IMR-90 (cell line): ENCODE measurements at regions not wholly inside any gene's neighbourhood (a gene's known extent, or its start where the extent isn't known, plus 50 kb on each side); places are given as distances from the start of the nearest gene placed in this dataset.

Source experiments
- ATAC-seq: fragments of 200-7000 bp; cut with Tn5 transposase; 2 replicates; pipeline ENCODE4 v1.9.1; 2020; ENCODE audit warnings: low read depth, mild to moderate bottlenecking, moderate library complexity
- BruUV-seq: library from RNA; stranded (reverse); fragments of 400-500 nt; replicated peaks from 2 replicates; lab custom pipeline; 2021; lab: Mats Ljungman, UMichigan
- CTCF ChIA-PET: fragments of 300-600 bp; formaldehyde crosslinking; extraction: SDS; loops from one replicate; lab custom pipeline; 2021; ENCODE audit warnings: antibody characterized with exemption; lab: Yijun Ruan, JAX
- POLR2A ChIA-PET: fragments of 300-600 bp; sonication (Branson Sonifier 250); formaldehyde crosslinking; loops from one replicate; lab custom pipeline; 2022; ENCODE audit warnings: antibody characterized with exemption; ENCODE audit not compliant: unreplicated experiment; lab: Charles Lee
- DNase-seq: peaks from one replicate; pipeline ENCODE4 v3.0.0; 2013
- H2AFZ ChIP-seq: replicated peaks from 2 replicates; pipeline ENCODE3; 2013; ENCODE audit warnings: low read length, mild to moderate bottlenecking; ENCODE audit not compliant: poor library complexity
- H2AK5ac ChIP-seq: 2 replicates; pipeline ENCODE4 v1.6.1; 2013; ENCODE audit warnings: low read depth, low read length, inconsistent platforms
- H2AK9ac ChIP-seq: replicated peaks from 2 replicates; pipeline ENCODE3; 2013; ENCODE audit warnings: mild to moderate bottlenecking, low read depth, low read length, moderate library complexity; ENCODE audit not compliant: poor library complexity
- H2BK120ac ChIP-seq: 2 replicates; pipeline ENCODE4 v1.6.1; 2013; ENCODE audit warnings: low read depth, low read length, inconsistent platforms
- H2BK15ac ChIP-seq: 3 replicates; pipeline ENCODE4 v1.6.1; 2013; ENCODE audit warnings: low read depth, low read length, inconsistent platforms
- H2BK20ac ChIP-seq: 2 replicates; pipeline ENCODE4 v1.6.1; 2013; ENCODE audit warnings: low read depth, mild to moderate bottlenecking, inconsistent platforms, low read length, moderate library complexity
- H2BK5ac ChIP-seq: 2 replicates; pipeline ENCODE4 v1.6.1; 2013; ENCODE audit warnings: mild to moderate bottlenecking, low read depth, low read length, inconsistent platforms; ENCODE audit not compliant: poor library complexity, severe bottlenecking
- H3K14ac ChIP-seq: replicated peaks from 2 replicates; pipeline ENCODE4 v1.6.1; 2013; ENCODE audit warnings: low read depth, low read length, inconsistent platforms
- H3K18ac ChIP-seq: 2 replicates; pipeline ENCODE4 v1.6.1; 2013; ENCODE audit warnings: low read depth, low read length, control low read depth
- H3K23ac ChIP-seq: 2 replicates; pipeline ENCODE4 v1.6.1; 2013; ENCODE audit warnings: low read depth, low read length, inconsistent platforms
- H3K27ac ChIP-seq: 2 replicates; pipeline ENCODE4 v1.5.1; 2013; ENCODE audit warnings: mild to moderate bottlenecking, control low read depth, low read length; ENCODE audit not compliant: insufficient read depth
- H3K27me3 ChIP-seq: 2 replicates; pipeline ENCODE4 v1.6.1; 2013; ENCODE audit warnings: low read length; ENCODE audit not compliant: control insufficient read depth, insufficient read depth
- H3K36me3 ChIP-seq: 2 replicates; pipeline ENCODE4 v1.6.1; 2013; ENCODE audit warnings: low read length, mixed read lengths; ENCODE audit not compliant: control insufficient read depth, insufficient read depth
- H3K4ac ChIP-seq: 2 replicates; pipeline ENCODE4 v1.6.1; 2013; ENCODE audit warnings: low read depth, low read length, inconsistent platforms
- H3K4me1 ChIP-seq: 2 replicates; pipeline ENCODE4 v1.6.1; 2013; ENCODE audit warnings: low read length, mixed read lengths; ENCODE audit not compliant: control insufficient read depth, insufficient read depth
- H3K4me2 ChIP-seq: 2 replicates; pipeline ENCODE4 v1.6.1; 2013; ENCODE audit warnings: low read depth, mild to moderate bottlenecking, control low read depth, low read length, moderate library complexity
- H3K4me3 ChIP-seq: 2 replicates; pipeline ENCODE4 v1.5.1; 2013; ENCODE audit warnings: low read depth, mild to moderate bottlenecking, control low read depth, low read length, moderate library complexity; ENCODE audit not compliant: insufficient read depth
- H3K56ac ChIP-seq: 2 replicates; pipeline ENCODE4 v1.6.1; 2013; ENCODE audit warnings: low read length, inconsistent platforms; ENCODE audit not compliant: insufficient read depth; ENCODE audit errors: extremely low read depth
- H3K79me1 ChIP-seq, 2 experiments: 2 replicates each; pipeline ENCODE4 v1.6.1; 2013; ENCODE audit warnings: low read length in 2 of 2, inconsistent platforms in 1 of 2, low read depth in 1 of 2
- H3K9ac ChIP-seq: 2 replicates; pipeline ENCODE4 v1.6.1; 2013; ENCODE audit warnings: low read depth, low read length, control low read depth
- H3K9me1 ChIP-seq: 2 replicates; pipeline ENCODE4 v1.6.1; 2013; ENCODE audit warnings: low read length, inconsistent platforms; ENCODE audit not compliant: insufficient read depth
- H3K9me3 ChIP-seq: 2 replicates; pipeline ENCODE4 v1.6.1; 2013; ENCODE audit warnings: low read length; ENCODE audit not compliant: control insufficient read depth, insufficient read depth
- H4K20me1 ChIP-seq: 2 replicates; pipeline ENCODE4 v1.6.1; 2013; ENCODE audit warnings: low read length, inconsistent platforms; ENCODE audit not compliant: insufficient read depth
- H4K5ac ChIP-seq: 2 replicates; pipeline ENCODE4 v1.6.1; 2013; ENCODE audit warnings: mild to moderate bottlenecking, low read depth, low read length, control low read depth
- H4K8ac ChIP-seq, 2 experiments: 2 replicates each; pipeline ENCODE4 v1.6.1; 2013; ENCODE audit warnings: low read depth in 2 of 2, low read length in 2 of 2, control low read depth in 1 of 2, inconsistent platforms in 1 of 2
- H4K91ac ChIP-seq: 2 replicates; pipeline ENCODE4 v1.6.1; 2013; ENCODE audit warnings: low read depth, low read length, inconsistent platforms; ENCODE audit not compliant: insufficient read depth
- BHLHE40 ChIP-seq: fragments of 150-350 bp; IDR thresholded peaks from 2 replicates; pipeline ENCODE4 v1.6.1; 2016; ENCODE audit warnings: mild to moderate bottlenecking, low read depth, low read length
- CEBPB ChIP-seq: IDR thresholded peaks from 2 replicates; pipeline ENCODE4 v1.6.1; 2012; ENCODE audit warnings: low read depth, low read length, improper control_type of control experiment
- CHD1 ChIP-seq: IDR thresholded peaks from 2 replicates; pipeline ENCODE4 v1.6.1; 2012; ENCODE audit warnings: low read depth, low read length, improper control_type of control experiment
- FOS ChIP-seq: fragments of 150-350 bp; IDR thresholded peaks from 2 replicates; pipeline ENCODE4 v1.6.1; 2016; ENCODE audit warnings: low read depth, low read length
- MAFK ChIP-seq: IDR thresholded peaks from 2 replicates; pipeline ENCODE4 v1.6.1; 2012; ENCODE audit warnings: low read depth, low read length, improper control_type of control experiment
- MAZ ChIP-seq: IDR thresholded peaks from 2 replicates; pipeline ENCODE4 v1.6.1; 2012; ENCODE audit warnings: low read depth, mild to moderate bottlenecking, low read length, improper control_type of control experiment, moderate library complexity, borderline replicate concordance
- MXI1 ChIP-seq: IDR thresholded peaks from 2 replicates; pipeline ENCODE4 v1.6.1; 2012; ENCODE audit warnings: low read depth, mild to moderate bottlenecking, low read length, moderate library complexity, borderline replicate concordance
- NFE2L2 ChIP-seq: fragments of 150-350 bp; IDR thresholded peaks from 2 replicates; pipeline ENCODE4 v1.6.1; 2016; ENCODE audit warnings: low read depth, mild to moderate bottlenecking, low read length
- POLR2A ChIP-seq: IDR thresholded peaks from 2 replicates; pipeline ENCODE4 v1.6.1; 2012; ENCODE audit warnings: mild to moderate bottlenecking, low read depth, low read length
- RAD21 ChIP-seq: IDR thresholded peaks from 2 replicates; pipeline ENCODE4 v1.6.1; 2012; ENCODE audit warnings: low read length, improper control_type of control experiment
- RFX5 ChIP-seq: IDR thresholded peaks from 2 replicates; pipeline ENCODE4 v1.8.0; 2012; ENCODE audit warnings: low read depth, mild to moderate bottlenecking, low read length, moderate library complexity
- SMC3 ChIP-seq: fragments of 150-350 bp; IDR thresholded peaks from 2 replicates; pipeline ENCODE4 v1.6.1; 2016; ENCODE audit warnings: low read depth, mild to moderate bottlenecking, antibody characterized with exemption, low read length, moderate library complexity
- WGBS, 2 experiments: methylation state at CpG; one replicate each; pipeline versions ENCODE4 v1.1.5 to v1.1.7; 2013; ENCODE audit warnings: missing lambda C conversion rate in 2 of 2; ENCODE audit not compliant: insufficient read length in 1 of 2; ENCODE audit errors: extremely low coverage in 2 of 2; 5-methylcytosine and 5-hydroxymethylcytosine counted together
- dilution Hi-C: fragments of 300-500 bp; cut with HindIII; formaldehyde crosslinking; loops from one replicate; pipeline ENCODE4 v1.14.3; 2018; ENCODE audit warnings: low sequenced_read_pairs; ENCODE audit not compliant: unreplicated experiment
- in situ Hi-C: fragments of 300-500 bp; cut with MboI; formaldehyde crosslinking; loops from 3 replicates; pipeline ENCODE4 v1.14.3; 2019; ENCODE audit warnings: low sequenced_read_pairs, inconsistent platforms, mixed read lengths
- intact Hi-C: fragments of 100-400 bp; cut with micrococcal nuclease; formaldehyde crosslinking; loops from 2 replicates; pipeline ENCODE4 v1.10.0; 2022
- TF ChIP-seq, protein P1 (sequence below): conservative IDR thresholded peaks from 2 replicates; pipeline ENCODE4 v1.5.1; 2012; ENCODE audit warnings: mild to moderate bottlenecking, low read depth, low read length, improper control_type of control experiment
- TF ChIP-seq, protein P2 (sequence below): fragments of 150-350 bp; IDR thresholded peaks from 2 replicates; pipeline ENCODE4 v1.6.1; 2016; ENCODE audit warnings: low read depth, mild to moderate bottlenecking, low read length, moderate library complexity, borderline replicate concordance
- TF ChIP-seq, protein P3 (sequence below): fragments of 150-350 bp; IDR thresholded peaks from 2 replicates; pipeline ENCODE4 v1.6.1; 2017; ENCODE audit warnings: mild to moderate bottlenecking, antibody characterized with exemption, low read length, low read depth

DNA sequence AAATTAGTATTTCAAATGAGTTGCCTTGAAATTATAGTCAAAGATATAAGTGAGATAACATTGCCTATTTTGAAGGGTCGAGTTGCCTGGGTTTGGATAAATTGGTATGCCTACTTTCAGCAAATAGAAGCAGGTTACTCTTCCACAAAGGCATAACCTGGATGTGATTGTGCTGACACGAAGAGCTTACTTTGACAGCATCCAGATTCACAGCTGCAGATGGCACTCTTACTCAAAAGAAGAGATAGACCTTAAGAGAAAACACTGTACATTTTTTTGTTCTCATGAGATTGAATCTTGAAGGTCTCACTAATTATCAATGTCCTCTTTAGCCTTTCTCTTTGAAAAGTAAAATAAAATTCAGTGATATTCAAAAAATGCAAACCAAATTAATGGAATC is 1338.7 kb downstream of the REEP3 start:
- Histone ChIP-seq H3K4me3 (no peak overlapping the region), H3K9ac (no peak overlapping the region), H3K79me1 (no peaks in the 10 kb centered on the region), H3K27ac (no peak overlapping the region), H3K4ac (no peak overlapping the region), H2AK9ac (no peak overlapping the region), H2BK20ac (no peak overlapping the region), H4K91ac (no peak overlapping the region), H3K36me3 (no peaks in the 10 kb centered on the region), H2AK5ac (no peak overlapping the region), H3K56ac (no peak overlapping the region), H3K23ac (no peak overlapping the region), H2BK15ac (no peak overlapping the region), H2BK5ac (no peak overlapping the region), H4K5ac (no peak overlapping the region), H4K8ac (no peak overlapping the region), H2AFZ (no peak overlapping the region), H2BK120ac (no peak overlapping the region), H3K4me2 (no peak overlapping the region), H3K9me3 (peaks cover 2% of the 10 kb centered on the region), H3K4me1 (no peaks in the 10 kb centered on the region), H4K20me1 (no peaks in the 10 kb centered on the region), H3K27me3 (no peaks in the 10 kb centered on the region), H3K14ac (no peak overlapping the region), H3K9me1 (no peaks in the 10 kb centered on the region), H3K18ac (no peak overlapping the region)
- dilution Hi-C loops: no loop called here
- no peak for ATAC-seq
- CTCF ChIA-PET: no interaction called here
- POLR2A ChIA-PET: no interaction called here
- intact Hi-C loops: no loop called here
- in situ Hi-C loops: no loop called here
- no peak for TF ChIP-seq RFX5
- no peak for TF ChIP-seq SMC3
- TF ChIP-seq, protein P1, sequence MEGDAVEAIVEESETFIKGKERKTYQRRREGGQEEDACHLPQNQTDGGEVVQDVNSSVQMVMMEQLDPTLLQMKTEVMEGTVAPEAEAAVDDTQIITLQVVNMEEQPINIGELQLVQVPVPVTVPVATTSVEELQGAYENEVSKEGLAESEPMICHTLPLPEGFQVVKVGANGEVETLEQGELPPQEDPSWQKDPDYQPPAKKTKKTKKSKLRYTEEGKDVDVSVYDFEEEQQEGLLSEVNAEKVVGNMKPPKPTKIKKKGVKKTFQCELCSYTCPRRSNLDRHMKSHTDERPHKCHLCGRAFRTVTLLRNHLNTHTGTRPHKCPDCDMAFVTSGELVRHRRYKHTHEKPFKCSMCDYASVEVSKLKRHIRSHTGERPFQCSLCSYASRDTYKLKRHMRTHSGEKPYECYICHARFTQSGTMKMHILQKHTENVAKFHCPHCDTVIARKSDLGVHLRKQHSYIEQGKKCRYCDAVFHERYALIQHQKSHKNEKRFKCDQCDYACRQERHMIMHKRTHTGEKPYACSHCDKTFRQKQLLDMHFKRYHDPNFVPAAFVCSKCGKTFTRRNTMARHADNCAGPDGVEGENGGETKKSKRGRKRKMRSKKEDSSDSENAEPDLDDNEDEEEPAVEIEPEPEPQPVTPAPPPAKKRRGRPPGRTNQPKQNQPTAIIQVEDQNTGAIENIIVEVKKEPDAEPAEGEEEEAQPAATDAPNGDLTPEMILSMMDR: no peak
- no peak for TF ChIP-seq BHLHE40
- TF ChIP-seq, protein P2, sequence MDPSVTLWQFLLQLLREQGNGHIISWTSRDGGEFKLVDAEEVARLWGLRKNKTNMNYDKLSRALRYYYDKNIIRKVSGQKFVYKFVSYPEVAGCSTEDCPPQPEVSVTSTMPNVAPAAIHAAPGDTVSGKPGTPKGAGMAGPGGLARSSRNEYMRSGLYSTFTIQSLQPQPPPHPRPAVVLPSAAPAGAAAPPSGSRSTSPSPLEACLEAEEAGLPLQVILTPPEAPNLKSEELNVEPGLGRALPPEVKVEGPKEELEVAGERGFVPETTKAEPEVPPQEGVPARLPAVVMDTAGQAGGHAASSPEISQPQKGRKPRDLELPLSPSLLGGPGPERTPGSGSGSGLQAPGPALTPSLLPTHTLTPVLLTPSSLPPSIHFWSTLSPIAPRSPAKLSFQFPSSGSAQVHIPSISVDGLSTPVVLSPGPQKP: no peak
- no peak for TF ChIP-seq NFE2L2
- TF ChIP-seq CEBPB: no peak
- no peak for TF ChIP-seq CHD1
- no peak for TF ChIP-seq FOS
- TF ChIP-seq MXI1: no peak
- TF ChIP-seq, protein P3, sequence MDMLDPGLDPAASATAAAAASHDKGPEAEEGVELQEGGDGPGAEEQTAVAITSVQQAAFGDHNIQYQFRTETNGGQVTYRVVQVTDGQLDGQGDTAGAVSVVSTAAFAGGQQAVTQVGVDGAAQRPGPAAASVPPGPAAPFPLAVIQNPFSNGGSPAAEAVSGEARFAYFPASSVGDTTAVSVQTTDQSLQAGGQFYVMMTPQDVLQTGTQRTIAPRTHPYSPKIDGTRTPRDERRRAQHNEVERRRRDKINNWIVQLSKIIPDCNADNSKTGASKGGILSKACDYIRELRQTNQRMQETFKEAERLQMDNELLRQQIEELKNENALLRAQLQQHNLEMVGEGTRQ: no peak
- no peak for TF ChIP-seq POLR2A
- TF ChIP-seq MAFK: no peak
- no peak for TF ChIP-seq MAZ
- TF ChIP-seq RAD21: no peak
- BruUV-seq: no TSS peak
- DNase-seq: no peak
- no CpG with 5 or more reads among the region's 2 CpGs for WGBS, 2 experiments
